GM23248 (cell line): ENCODE measurements at regions not wholly inside any gene's neighbourhood (a gene's known extent, or its start where the extent isn't known, plus 50 kb on each side); places are given as distances from the start of the nearest gene placed in this dataset.

ENCODE experiments used
- DNase-seq: peaks from one replicate; pipeline ENCODE4 v3.0.0-alpha.2; 2015
- H2AFZ ChIP-seq: fragments of 200-600 bp; sonication (generic); 2 replicates; pipeline ENCODE4 v1.6.1; 2016; ENCODE audit warnings: antibody characterized with exemption
- H3F3A ChIP-seq: fragments of 200-600 bp; sonication (generic); 2 replicates; pipeline ENCODE4 v1.6.1; 2016; ENCODE audit warnings: mild to moderate bottlenecking, antibody characterized with exemption, mixed run types; ENCODE audit not compliant: insufficient read depth
- H3K27ac ChIP-seq: fragments of 200-600 bp; sonication (generic); 2 replicates; pipeline ENCODE4 v1.5.1; 2016; ENCODE audit warnings: mild to moderate bottlenecking
- H3K27me3 ChIP-seq: fragments of 200-600 bp; sonication (generic); replicated peaks from 2 replicates; pipeline ENCODE4 v1.6.1; 2016; ENCODE audit warnings: mild to moderate bottlenecking; ENCODE audit not compliant: insufficient read depth
- H3K36me3 ChIP-seq: fragments of 200-600 bp; sonication (generic); 2 replicates; pipeline ENCODE4 v1.6.1; 2016; ENCODE audit warnings: low read depth, mild to moderate bottlenecking
- H3K4me1 ChIP-seq: fragments of 200-600 bp; sonication (generic); 2 replicates; pipeline ENCODE4 v1.6.1; 2016; ENCODE audit warnings: mild to moderate bottlenecking; ENCODE audit not compliant: insufficient read depth
- H3K4me2 ChIP-seq: fragments of 200-600 bp; sonication (generic); one replicate; pipeline ENCODE4 v1.6.1; 2016; ENCODE audit warnings: mild to moderate bottlenecking; ENCODE audit not compliant: unreplicated experiment
- H3K4me3 ChIP-seq: fragments of 200-600 bp; sonication (generic); 2 replicates; pipeline ENCODE4 v1.5.1; 2016; ENCODE audit warnings: mild to moderate bottlenecking
- H3K79me2 ChIP-seq: fragments of 200-600 bp; sonication (generic); 2 replicates; pipeline ENCODE4 v1.6.1; 2016; ENCODE audit warnings: mild to moderate bottlenecking; ENCODE audit not compliant: insufficient read depth
- H3K9ac ChIP-seq: fragments of 200-600 bp; sonication (generic); 2 replicates; pipeline ENCODE4 v1.6.1; 2016; ENCODE audit warnings: mild to moderate bottlenecking
- H3K9me2 ChIP-seq: fragments of 200-600 bp; sonication (generic); 2 replicates; pipeline ENCODE4 v1.6.1; 2016; ENCODE audit warnings: mixed run types, mild to moderate bottlenecking, moderate library complexity; ENCODE audit not compliant: insufficient read depth
- H3K9me3 ChIP-seq: fragments of 200-600 bp; sonication (generic); one replicate; pipeline ENCODE4 v1.6.1; 2017; ENCODE audit warnings: low read depth
- H4K20me1 ChIP-seq: fragments of 200-600 bp; sonication (generic); 2 replicates; pipeline ENCODE4 v1.6.0; 2016; ENCODE audit not compliant: insufficient read depth
- EZH2 ChIP-seq: fragments of 200-600 bp; sonication (generic); IDR thresholded peaks from 2 replicates; pipeline ENCODE4 v1.6.1; 2018; ENCODE audit warnings: antibody characterized with exemption, mild to moderate bottlenecking; ENCODE audit not compliant: insufficient read depth, poor library complexity, severe bottlenecking
- EZH2phosphoT487 ChIP-seq: fragments of 200-600 bp; sonication (generic); IDR thresholded peaks from 2 replicates; pipeline ENCODE4 v1.6.1; 2018; ENCODE audit warnings: antibody characterized with exemption, moderate library complexity, mild to moderate bottlenecking, low read depth; ENCODE audit not compliant: insufficient read depth
- WGBS, 2 experiments: methylation state at CpG; one replicate each; pipeline ENCODE4 v1.1.6; 2015 to 2017; ENCODE audit warnings: low lambda C conversion rate in 2 of 2, low coverage in 1 of 2; ENCODE audit errors: missing lambda C conversion rate in 2 of 2; 5-methylcytosine and 5-hydroxymethylcytosine counted together
- in situ Hi-C: fragments of 300-500 bp; cut with MboI; formaldehyde crosslinking; loops from 2 replicates; pipeline ENCODE4 v1.15.0; 2020

DNA sequence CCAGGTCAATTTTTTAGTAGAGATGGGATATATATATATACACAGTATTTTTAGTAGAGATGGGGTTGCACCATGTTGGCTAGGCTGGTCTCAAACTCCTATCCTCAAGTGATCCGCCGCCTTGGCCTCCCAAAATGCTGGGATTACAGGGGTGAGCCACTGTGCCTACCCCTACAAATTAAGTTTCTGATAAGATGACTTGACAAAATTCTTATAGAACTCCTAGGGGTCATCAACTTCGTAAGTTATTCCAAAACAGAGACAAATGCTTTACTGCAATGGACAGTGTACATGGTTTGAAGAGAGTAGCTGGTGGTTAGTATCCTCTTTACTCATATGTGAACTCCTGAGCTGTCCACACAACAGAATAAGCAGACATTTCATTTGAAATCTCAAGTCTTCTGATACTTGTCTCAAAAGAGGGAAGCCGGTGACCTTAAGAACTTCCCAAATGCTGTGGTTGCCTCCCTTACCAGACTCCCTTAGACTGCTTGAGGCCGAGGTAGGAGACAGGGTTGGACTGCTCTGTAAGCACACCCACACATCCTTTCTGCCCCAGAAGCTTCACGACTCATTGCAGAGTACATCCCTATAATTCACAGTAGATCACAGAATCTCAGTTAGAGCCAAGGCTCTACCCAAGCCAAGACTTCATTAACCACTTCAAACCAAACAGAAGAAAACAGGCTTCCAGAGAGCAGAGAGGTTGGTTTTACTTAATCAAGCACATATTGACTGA lies 244.1 kb upstream of the IRF2BP2 start:
- H3K4me2 ChIP-seq: no peak overlapping the region
- in situ Hi-C loops: no loop called here
- no peak overlapping the region for H3K9ac ChIP-seq
- H3K27me3 ChIP-seq: no peaks in the 10 kb centered on the region
- H3F3A ChIP-seq: 0 out of 2 replicates have a peak, but pooled peaks cover 8% of the 10 kb centered on the region
- H3K27ac ChIP-seq: no peak overlapping the region
- 0 out of 2 replicates have a peak overlapping the region, but pooled peaks have one; percentile 18 for H2AFZ ChIP-seq
- WGBS, 2 experiments: 73 to 75% methylated on average over 6 of the region's 6 CpGs
- no peaks in the 10 kb centered on the region for H4K20me1 ChIP-seq
- DNase-seq: peak; percentile 39
- peaks cover 6% of the 10 kb centered on the region for H3K4me1 ChIP-seq
- H3K36me3 ChIP-seq: no peaks in the 10 kb centered on the region
- no peak for TF ChIP-seq EZH2phosphoT487
- no peak for TF ChIP-seq EZH2
- H3K9me3 ChIP-seq: no peaks in the 10 kb centered on the region
- no peaks in the 10 kb centered on the region for H3K79me2 ChIP-seq
- no peak overlapping the region for H3K4me3 ChIP-seq
- no peaks in the 10 kb centered on the region for H3K9me2 ChIP-seq

DNA sequence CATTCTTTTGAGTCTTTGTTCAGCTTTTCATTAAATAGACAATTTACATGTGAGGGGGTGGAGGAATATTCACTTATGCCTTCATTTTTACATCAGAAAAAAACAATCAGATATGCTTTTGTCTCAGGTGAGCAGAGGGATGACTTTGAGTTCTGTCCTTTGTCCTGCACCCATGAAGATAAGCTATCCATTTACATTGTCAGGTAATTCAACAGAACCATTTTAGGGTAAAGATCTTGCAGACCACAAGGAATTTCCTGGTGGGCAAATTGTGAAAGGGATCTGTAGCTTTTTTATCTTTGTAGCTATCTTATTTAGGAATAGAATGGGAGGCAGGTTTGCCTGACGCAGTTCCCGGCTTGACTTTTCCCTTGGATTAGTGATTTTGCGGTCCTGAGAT lies 242.7 kb upstream of the IRF2BP2 start:
- no peak overlapping the region for H3K4me2 ChIP-seq
- H3K4me3 ChIP-seq: no peak overlapping the region
- H3K27me3 ChIP-seq: no peaks in the 10 kb centered on the region
- no peak overlapping the region for H3K9ac ChIP-seq
- H3K36me3 ChIP-seq: no peaks in the 10 kb centered on the region
- H3F3A ChIP-seq: peaks cover 8% of the 10 kb centered on the region; the same call in 1 of the 2 replicates
- no peaks in the 10 kb centered on the region for H3K79me2 ChIP-seq
- H3K9me3 ChIP-seq: no peaks in the 10 kb centered on the region
- no peak for DNase-seq
- H2AFZ ChIP-seq: no peak overlapping the region
- no peak for TF ChIP-seq EZH2phosphoT487
- TF ChIP-seq EZH2: no peak
- H3K4me1 ChIP-seq: peaks cover 10% of the 10 kb centered on the region
- WGBS, 2 experiments: 95 to 99% methylated on average over 3 of the region's 3 CpGs
- in situ Hi-C loops: no loop called here
- H3K27ac ChIP-seq: no peak overlapping the region
- no peaks in the 10 kb centered on the region for H4K20me1 ChIP-seq
- no peaks in the 10 kb centered on the region for H3K9me2 ChIP-seq

DNA sequence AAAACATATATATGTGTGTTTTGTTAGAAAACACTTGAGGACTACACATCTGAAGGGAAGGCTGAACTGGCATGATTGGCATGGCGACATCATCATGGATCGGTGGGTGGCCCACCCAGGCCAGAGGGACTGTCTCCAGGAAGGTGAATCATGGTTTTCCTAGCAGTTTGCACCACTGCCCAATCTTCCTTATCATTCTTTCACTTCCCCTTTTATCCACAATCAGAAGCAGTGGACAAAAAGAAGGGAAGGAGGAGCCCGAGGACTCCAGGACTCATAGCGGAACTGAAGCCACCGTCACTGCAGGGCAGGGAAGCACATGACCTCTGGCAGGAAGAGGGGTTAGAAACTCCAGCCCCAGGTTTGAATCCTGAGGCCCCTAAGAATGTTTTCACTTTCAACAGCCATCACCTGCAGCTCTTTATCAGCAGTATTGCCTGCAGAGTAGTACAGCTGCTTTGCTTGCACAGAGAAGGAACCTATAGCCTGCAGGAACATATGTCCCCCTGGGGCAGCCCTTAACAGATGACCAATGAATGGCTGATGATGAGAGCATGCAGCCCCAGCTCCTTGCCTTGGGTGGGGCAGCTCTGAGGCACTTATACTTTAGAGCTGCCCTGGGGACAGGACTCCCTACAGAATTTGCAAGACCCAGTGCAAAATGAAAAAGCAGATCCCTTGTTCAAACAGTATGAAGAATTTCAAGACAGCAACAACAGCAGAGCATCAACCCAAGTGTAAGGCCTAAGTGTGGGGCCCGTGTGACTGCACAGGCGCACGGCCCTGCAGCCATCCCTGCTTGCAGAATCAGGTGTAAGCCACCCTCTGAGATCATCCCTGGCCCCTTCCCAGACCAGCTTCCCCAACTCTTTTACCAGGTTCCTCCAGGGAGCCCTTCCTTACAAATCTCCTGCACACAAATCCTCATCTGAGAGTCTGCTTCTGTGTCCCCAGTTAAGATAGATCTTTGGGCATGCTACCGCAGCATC lies 241.8 kb upstream of the IRF2BP2 start:
- H3K27ac ChIP-seq: no peak overlapping the region
- H3K27me3 ChIP-seq: no peaks in the 10 kb centered on the region
- no peak overlapping the region for H3K4me3 ChIP-seq
- TF ChIP-seq EZH2phosphoT487 (no peak), EZH2 (no peak)
- H3K9ac ChIP-seq: no peak overlapping the region
- H4K20me1 ChIP-seq: no peaks in the 10 kb centered on the region
- no peak overlapping the region for H2AFZ ChIP-seq
- no peaks in the 10 kb centered on the region for H3K9me3 ChIP-seq
- H3K4me2 ChIP-seq: no peak overlapping the region
- no peaks in the 10 kb centered on the region for H3K9me2 ChIP-seq
- 87 to 90% methylated on average over 9 of the region's 9 CpGs for WGBS, 2 experiments
- no peaks in the 10 kb centered on the region for H3K79me2 ChIP-seq
- H3F3A ChIP-seq: peaks cover 8% of the 10 kb centered on the region; the same call in 1 of the 2 replicates
- in situ Hi-C loops: no loop called here
- DNase-seq: peak; percentile 39
- H3K4me1 ChIP-seq: peaks cover 10% of the 10 kb centered on the region
- H3K36me3 ChIP-seq: no peaks in the 10 kb centered on the region

DNA sequence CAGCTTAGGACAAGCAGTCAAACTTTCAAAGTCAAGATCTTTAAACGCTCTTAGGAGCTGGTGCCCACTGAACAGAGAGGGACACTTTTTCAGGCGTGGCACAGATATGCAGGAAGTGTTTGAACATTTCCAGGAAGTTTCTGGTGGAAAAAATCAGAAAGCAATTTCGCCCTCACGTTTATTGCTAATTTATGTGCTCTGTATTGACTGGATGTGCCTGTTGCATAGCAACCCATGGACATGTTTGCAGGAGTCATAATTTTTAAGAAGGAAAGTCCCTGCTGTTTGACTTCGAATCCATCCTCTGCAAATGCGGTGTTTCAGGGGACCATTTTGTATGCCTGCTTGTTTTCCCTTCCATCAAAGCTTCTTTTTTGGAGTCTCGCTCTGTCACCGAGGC lies 239.9 kb upstream of the IRF2BP2 start:
- Histone ChIP-seq H3K79me2 (no peaks in the 10 kb centered on the region), H3K4me2 (peak overlapping the region; percentile 19), H3K9me2 (no peaks in the 10 kb centered on the region), H3K36me3 (no peaks in the 10 kb centered on the region), H2AFZ (no peak overlapping the region), H3K27ac (no peak overlapping the region), H3K4me3 (no peak overlapping the region), H3K27me3 (no peaks in the 10 kb centered on the region), H3F3A (peaks cover 8% of the 10 kb centered on the region; the same call in 1 of the 2 replicates), H3K4me1 (peaks cover 10% of the 10 kb centered on the region), H4K20me1 (no peaks in the 10 kb centered on the region), H3K9ac (no peak overlapping the region), H3K9me3 (no peaks in the 10 kb centered on the region)
- in situ Hi-C loops: no loop called here
- TF ChIP-seq EZH2 (no peak), EZH2phosphoT487 (no peak)
- 68 to 71% methylated on average over 8 of the region's 8 CpGs for WGBS, 2 experiments
- peak; percentile 24 for DNase-seq
